Activated T-helper 2 cell treated with anti-CD3 and anti-CD28 coated beads, Interferon-gamma antibody, Interleukin-2, Interleukin-4, amounts not matched to agents 10 μg/mL and 5 μg/mL and 100 μg/mL, durations not matched to agents 14 hours and 24 hours and 36 hours (primary cell): ENCODE measurements at regions not wholly inside any gene's neighbourhood (a gene's known extent, or its start where the extent isn't known, plus 50 kb on each side); places are given as distances from the start of the nearest gene placed in this dataset.

Source experiments
- DNase-seq: peaks from one replicate; pipeline ENCODE4 v3.0.0; 2021; ENCODE audit warnings: low spot score
- H3K27ac Mint-ChIP-seq: one replicate; pipeline ENCODE4 v1.8.0; 2021; ENCODE audit warnings: mixed read lengths
- H3K27me3 Mint-ChIP-seq: one replicate; pipeline ENCODE4 v1.8.0; 2021; ENCODE audit warnings: low read depth, mixed read lengths
- H3K36me3 Mint-ChIP-seq: one replicate; pipeline ENCODE4 v1.8.0; 2021; ENCODE audit warnings: low read depth, mixed read lengths
- H3K4me1 Mint-ChIP-seq: one replicate; pipeline ENCODE4 v1.8.0; 2021; ENCODE audit warnings: low read depth, mixed read lengths
- H3K4me3 Mint-ChIP-seq: one replicate; pipeline ENCODE4 v1.8.0; 2021; ENCODE audit warnings: low read depth, mild to moderate bottlenecking, moderate library complexity, mixed read lengths
- H3K9me3 Mint-ChIP-seq: one replicate; pipeline ENCODE4 v1.8.0; 2021; ENCODE audit warnings: mixed read lengths
- intact Hi-C: fragments of 100-400 bp; cut with micrococcal nuclease; formaldehyde crosslinking; loops from one replicate; pipeline ENCODE4 v1.15.1; 2023

GRCh38 chr13:88329066-88329465, 657.9 kb downstream of the SLITRK5 start:
- H3K27me3 Mint-ChIP-seq: no peaks in the 10 kb centered on the region
- H3K4me3 Mint-ChIP-seq: no peak overlapping the region

GRCh38 chr13:88339271-88339741, 668.1 kb downstream of the SLITRK5 start:
- H3K4me1 Mint-ChIP-seq: no peaks in the 10 kb centered on the region
- intact Hi-C loops: no loop called here
- DNase-seq: no peak

More at GRCh38 chr13:88329066-88329465, 657.9 kb downstream of the SLITRK5 start:
- Mint-ChIP-seq H3K4me1 (no peaks in the 10 kb centered on the region), H3K9me3 (peaks cover 23% of the 10 kb centered on the region), H3K27ac (no peak overlapping the region), H3K36me3 (no peaks in the 10 kb centered on the region)
- no peak for DNase-seq
- intact Hi-C loops: no loop called here

GRCh38 chr13:88345171-88345847, 674.1 kb downstream of the SLITRK5 start:
- H3K4me1 Mint-ChIP-seq: no peaks in the 10 kb centered on the region
- intact Hi-C loops: no loop called here
- no peak overlapping the region for H3K27ac Mint-ChIP-seq

More at GRCh38 chr13:88339271-88339741, 668.1 kb downstream of the SLITRK5 start:
- Mint-ChIP-seq H3K27me3 (no peaks in the 10 kb centered on the region), H3K9me3 (peaks cover 39% of the 10 kb centered on the region), H3K4me3 (no peak overlapping the region), H3K36me3 (no peaks in the 10 kb centered on the region), H3K27ac (no peak overlapping the region)

GRCh38 chr13:88360761-88361160, 689.6 kb downstream of the SLITRK5 start:
- H3K4me3 Mint-ChIP-seq: no peak overlapping the region
- DNase-seq: no peak
- H3K36me3 Mint-ChIP-seq: no peaks in the 10 kb centered on the region
- no peaks in the 10 kb centered on the region for H3K4me1 Mint-ChIP-seq
- H3K9me3 Mint-ChIP-seq: peaks cover 16% of the 10 kb centered on the region
- H3K27ac Mint-ChIP-seq: no peak overlapping the region
- intact Hi-C loops: no loop called here
- no peaks in the 10 kb centered on the region for H3K27me3 Mint-ChIP-seq

More at GRCh38 chr13:88345171-88345847, 674.1 kb downstream of the SLITRK5 start:
- Mint-ChIP-seq H3K4me3 (no peak overlapping the region), H3K27me3 (no peaks in the 10 kb centered on the region), H3K9me3 (peaks cover 22% of the 10 kb centered on the region), H3K36me3 (no peaks in the 10 kb centered on the region)
- no peak for DNase-seq

GRCh38 chr13:88369866-88370265, 698.7 kb downstream of the SLITRK5 start:
- Mint-ChIP-seq H3K4me3 (no peak overlapping the region), H3K27me3 (no peaks in the 10 kb centered on the region), H3K4me1 (no peaks in the 10 kb centered on the region), H3K36me3 (no peaks in the 10 kb centered on the region), H3K27ac (no peak overlapping the region), H3K9me3 (peaks cover under 1% of the 10 kb centered on the region)
- intact Hi-C loops: no loop called here
- no peak for DNase-seq

- no peaks in the 10 kb centered on the region for H3K27me3 Mint-ChIP-seq
- H3K4me3 Mint-ChIP-seq: no peak overlapping the region
- no peak overlapping the region for H3K27ac Mint-ChIP-seq
- intact Hi-C loops: no loop called here
- H3K4me1 Mint-ChIP-seq: no peaks in the 10 kb centered on the region
- DNase-seq: no peak
- H3K36me3 Mint-ChIP-seq: no peaks in the 10 kb centered on the region
- peaks cover 17% of the 10 kb centered on the region for H3K9me3 Mint-ChIP-seq
Measured at GRCh38 chr13:88376760-88377388, 705.7 kb downstream of the SLITRK5 start.

- Mint-ChIP-seq H3K27me3 (no peaks in the 10 kb centered on the region), H3K36me3 (no peaks in the 10 kb centered on the region), H3K4me3 (no peak overlapping the region), H3K27ac (no peak overlapping the region), H3K9me3 (peaks cover 17% of the 10 kb centered on the region), H3K4me1 (no peaks in the 10 kb centered on the region)
- DNase-seq: no peak
- intact Hi-C loops: no loop called here
Measured at GRCh38 chr13:88377852-88378251, 706.7 kb downstream of the SLITRK5 start.

- Mint-ChIP-seq H3K27me3 (no peaks in the 10 kb centered on the region), H3K4me3 (no peak overlapping the region), H3K36me3 (no peaks in the 10 kb centered on the region), H3K27ac (no peak overlapping the region), H3K9me3 (peaks cover 19% of the 10 kb centered on the region), H3K4me1 (no peaks in the 10 kb centered on the region)
- DNase-seq: no peak
- intact Hi-C loops: no loop called here
Measured at GRCh38 chr13:88384542-88384941, 713.4 kb downstream of the SLITRK5 start.

GRCh38 chr13:88395804-88396203, 724.6 kb downstream of the SLITRK5 start:
- no peak overlapping the region for H3K27ac Mint-ChIP-seq
- H3K36me3 Mint-ChIP-seq: no peaks in the 10 kb centered on the region
- H3K4me3 Mint-ChIP-seq: no peak overlapping the region
- H3K27me3 Mint-ChIP-seq: no peaks in the 10 kb centered on the region
- H3K4me1 Mint-ChIP-seq: no peaks in the 10 kb centered on the region
- intact Hi-C loops: no loop called here
- peaks cover 30% of the 10 kb centered on the region for H3K9me3 Mint-ChIP-seq
- DNase-seq: no peak

GRCh38 chr13:88411696-88412095, 740.5 kb downstream of the SLITRK5 start:
- Mint-ChIP-seq H3K27ac (no peak overlapping the region), H3K9me3 (peaks cover 23% of the 10 kb centered on the region), H3K27me3 (no peaks in the 10 kb centered on the region), H3K4me3 (no peak overlapping the region), H3K4me1 (no peaks in the 10 kb centered on the region), H3K36me3 (no peaks in the 10 kb centered on the region)
- DNase-seq: no peak
- intact Hi-C loops: no loop called here

- no peaks in the 10 kb centered on the region for H3K36me3 Mint-ChIP-seq
- H3K27me3 Mint-ChIP-seq: no peaks in the 10 kb centered on the region
- peaks cover 17% of the 10 kb centered on the region for H3K9me3 Mint-ChIP-seq
- H3K27ac Mint-ChIP-seq: no peak overlapping the region
- H3K4me1 Mint-ChIP-seq: no peaks in the 10 kb centered on the region
- intact Hi-C loops: no loop called here
- no peak overlapping the region for H3K4me3 Mint-ChIP-seq
- DNase-seq: no peak
Measured at GRCh38 chr13:88417801-88418200, 746.6 kb downstream of the SLITRK5 start.

- intact Hi-C loops: no loop called here
Measured at GRCh38 chr13:88424463-88424862, 753.3 kb downstream of the SLITRK5 start.

GRCh38 chr13:88426661-88427060, 755.5 kb downstream of the SLITRK5 start:
- no peaks in the 10 kb centered on the region for H3K4me1 Mint-ChIP-seq
- H3K36me3 Mint-ChIP-seq: no peaks in the 10 kb centered on the region
- no peak overlapping the region for H3K27ac Mint-ChIP-seq
- H3K27me3 Mint-ChIP-seq: no peaks in the 10 kb centered on the region
- intact Hi-C loops: no loop called here
- H3K4me3 Mint-ChIP-seq: no peak overlapping the region
- peaks cover 5% of the 10 kb centered on the region for H3K9me3 Mint-ChIP-seq
- no peak for DNase-seq

More at GRCh38 chr13:88424463-88424862, 753.3 kb downstream of the SLITRK5 start:
- no peak overlapping the region for H3K27ac Mint-ChIP-seq
- no peaks in the 10 kb centered on the region for H3K36me3 Mint-ChIP-seq
- H3K4me3 Mint-ChIP-seq: no peak overlapping the region
- DNase-seq: no peak
- no peaks in the 10 kb centered on the region for H3K27me3 Mint-ChIP-seq
- H3K9me3 Mint-ChIP-seq: peaks cover 13% of the 10 kb centered on the region
- no peaks in the 10 kb centered on the region for H3K4me1 Mint-ChIP-seq
